HG03064 (cell line): ENCODE measurements at regions not wholly inside any gene's neighbourhood (a gene's known extent, or its start where the extent isn't known, plus 50 kb on each side); places are given as distances from the start of the nearest gene placed in this dataset.

ENCODE experiments used
- ATAC-seq: cut with Tn5 transposase; IDR thresholded peaks from one replicate; pipeline ENCODE4 v1.9.1; 2021; ENCODE audit warnings: low read depth; ENCODE audit not compliant: unreplicated experiment

DNA sequence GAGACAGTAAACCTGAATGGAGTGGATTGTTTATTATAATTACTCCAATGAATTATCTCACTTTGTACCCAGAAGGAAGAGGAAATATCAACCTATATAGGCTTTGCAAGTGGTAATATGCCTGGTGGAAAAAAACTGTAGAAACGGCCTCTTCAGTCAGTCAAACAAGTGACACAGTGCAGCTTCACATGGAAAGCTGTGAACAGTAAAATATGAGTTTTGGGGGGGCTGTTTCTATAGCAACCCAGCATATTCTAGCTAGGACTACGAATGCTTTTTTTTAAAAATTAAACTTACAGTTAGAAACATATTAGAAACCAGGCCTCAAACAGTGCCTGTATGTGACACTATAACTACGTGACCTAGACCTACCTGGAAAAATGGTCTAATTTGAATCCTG is 150.1 kb downstream of the PPP1R2C start:
- ATAC-seq = no peak

DNA sequence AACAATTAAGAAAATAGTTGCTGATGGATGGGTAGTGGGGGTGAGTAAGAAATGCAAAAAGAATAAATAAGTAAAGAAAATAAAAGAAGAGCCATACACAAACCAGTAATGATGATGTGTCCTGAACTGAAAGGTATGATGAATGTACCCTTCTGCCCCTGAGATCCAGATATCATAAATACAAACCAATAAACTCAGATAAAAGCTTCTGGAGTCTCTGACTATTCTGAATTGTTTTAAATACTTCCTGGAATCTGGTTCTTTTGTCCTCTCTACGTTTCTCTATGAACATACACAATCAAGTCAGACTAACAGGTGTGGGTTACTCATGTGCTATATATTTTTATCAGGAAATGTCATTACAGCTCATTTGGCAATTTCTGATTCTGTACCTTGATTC is 153.4 kb downstream of the PPP1R2C start:
- ATAC-seq = no peak

DNA sequence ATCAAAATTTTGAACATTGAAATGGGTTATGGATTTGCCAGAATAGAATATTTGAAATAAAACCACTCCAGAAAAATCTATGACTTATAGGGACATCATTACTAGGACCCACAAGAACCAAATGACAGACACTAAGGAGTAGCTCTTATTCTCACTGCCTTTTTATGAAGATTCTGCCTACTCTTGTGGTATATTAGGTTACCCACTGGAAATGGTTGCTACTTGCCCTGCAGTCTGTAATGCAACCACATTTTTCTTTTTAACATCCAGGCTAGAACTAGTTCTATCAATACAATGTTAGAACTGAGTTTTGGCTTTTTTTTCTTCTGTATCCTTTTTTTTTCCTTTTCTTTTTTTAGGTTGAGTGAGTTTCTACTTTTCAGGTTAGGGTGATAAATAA is 158.9 kb downstream of the PPP1R2C start:
- ATAC-seq = no peak

DNA sequence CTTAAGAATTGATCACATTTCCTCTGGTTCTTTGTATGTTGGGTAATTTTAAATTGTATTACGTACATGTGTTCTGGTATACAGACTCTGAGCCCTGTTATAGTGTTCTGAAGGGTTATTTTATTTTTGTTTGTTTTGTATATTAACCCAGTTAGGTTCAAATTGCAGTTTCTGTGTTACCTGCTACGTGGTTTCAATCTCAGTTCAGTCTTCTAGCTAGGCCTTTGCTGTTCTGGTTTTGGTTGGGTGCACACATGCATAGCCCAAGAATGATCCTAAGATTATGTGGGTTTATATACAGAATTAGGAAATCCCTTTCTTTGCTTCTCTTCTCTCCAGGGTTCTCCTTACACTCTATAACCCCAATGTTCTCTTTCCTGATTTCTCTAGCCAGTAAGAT is 161.0 kb downstream of the PPP1R2C start:
- ATAC-seq = no peak

DNA sequence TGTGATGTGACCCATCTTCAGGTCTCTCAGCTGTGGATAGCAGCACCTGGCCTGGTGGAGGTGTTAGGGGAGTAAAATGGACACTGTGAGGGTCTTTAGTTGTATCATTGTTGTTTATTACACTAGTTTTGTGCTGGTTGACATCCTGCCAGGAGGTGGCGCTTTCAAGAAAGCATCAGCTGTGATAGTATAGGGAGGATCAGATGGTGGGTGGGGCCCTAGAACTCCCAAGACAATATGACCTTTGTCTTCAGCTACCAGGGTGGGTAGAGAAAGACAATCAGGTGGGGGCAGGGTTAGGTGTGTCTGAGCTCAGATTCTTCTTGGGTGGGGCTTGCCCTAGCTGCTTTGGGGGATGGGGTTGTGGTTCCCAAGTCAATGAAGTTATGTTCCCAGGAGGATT is 162.8 kb downstream of the PPP1R2C start:
- ATAC-seq = no peak

DNA sequence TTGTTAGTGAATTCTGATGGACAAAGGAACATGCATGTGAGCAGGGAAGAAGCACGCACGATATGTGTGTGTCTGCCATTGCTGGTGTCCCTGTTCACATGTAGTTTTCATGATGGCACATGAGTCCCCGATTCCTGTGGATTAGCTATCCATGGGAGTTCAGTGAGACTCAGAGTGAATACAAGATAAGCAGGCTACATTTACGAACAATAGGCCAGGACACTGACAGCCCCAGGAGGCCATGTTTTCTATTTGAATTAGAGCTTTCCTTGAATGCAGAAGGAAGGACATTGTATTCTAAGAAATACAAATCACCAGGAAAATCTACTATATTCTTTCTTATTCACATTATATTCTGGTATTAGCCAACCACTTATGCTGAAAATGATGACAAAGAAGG is 171.4 kb downstream of the PPP1R2C start:
- ATAC-seq = no peak

DNA sequence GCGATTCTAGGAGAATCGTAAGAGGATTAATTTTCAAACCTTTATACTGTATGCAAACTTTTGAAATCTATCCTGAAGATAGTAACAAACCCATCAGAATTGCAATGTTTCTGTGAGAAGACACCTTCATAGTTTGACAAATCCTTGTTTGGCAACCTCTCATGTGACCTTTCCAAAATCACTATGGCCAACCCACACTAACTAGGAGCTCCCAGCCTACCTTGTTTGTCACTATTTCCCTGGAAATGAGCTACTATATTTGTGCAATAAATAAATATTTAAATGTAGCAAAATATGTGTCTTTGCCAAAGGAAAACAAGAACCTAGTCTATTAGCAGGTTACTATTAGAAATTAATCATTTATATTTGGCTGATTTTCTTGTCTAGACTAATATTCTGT is 173.7 kb downstream of the PPP1R2C start:
- no peak for ATAC-seq

DNA sequence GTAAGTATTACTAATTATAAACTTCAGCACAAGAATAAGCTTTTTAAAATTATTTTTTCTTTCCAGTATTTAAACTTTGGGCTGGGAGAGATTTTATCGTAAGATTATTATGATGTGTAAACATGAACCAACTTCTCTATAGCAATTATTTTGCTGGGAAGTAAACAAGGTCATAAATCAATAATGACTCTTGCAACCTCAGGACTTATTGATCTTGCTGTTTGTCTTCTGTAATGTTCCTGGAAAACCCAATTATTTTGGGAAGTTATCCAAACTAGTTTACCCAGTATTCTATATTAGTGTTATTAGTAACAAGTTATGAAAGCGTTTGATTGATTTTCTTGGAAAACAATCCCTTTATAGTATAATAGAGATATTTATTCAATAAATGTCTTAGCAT is 174.9 kb downstream of the PPP1R2C start:
- ATAC-seq = no peak

DNA sequence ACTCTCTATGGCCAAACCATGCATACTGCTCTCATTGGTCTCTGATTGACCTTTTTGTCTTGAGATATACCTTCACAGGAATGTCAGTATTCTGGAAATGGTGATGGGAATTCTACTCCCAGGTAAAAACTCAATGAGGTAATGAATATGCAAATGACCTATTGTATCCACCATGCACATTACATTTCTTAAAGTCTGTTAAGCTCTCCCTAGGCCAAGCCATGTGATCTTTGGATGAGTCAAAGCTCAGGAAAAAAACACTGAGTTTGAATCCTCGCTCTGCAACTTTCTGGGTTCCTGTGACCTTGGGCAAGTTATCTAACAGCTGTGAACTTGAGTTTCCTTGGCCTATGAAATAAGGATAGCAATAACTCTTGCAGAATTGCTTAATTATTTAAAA is 175.4 kb downstream of the PPP1R2C start:
- ATAC-seq = no peak

DNA sequence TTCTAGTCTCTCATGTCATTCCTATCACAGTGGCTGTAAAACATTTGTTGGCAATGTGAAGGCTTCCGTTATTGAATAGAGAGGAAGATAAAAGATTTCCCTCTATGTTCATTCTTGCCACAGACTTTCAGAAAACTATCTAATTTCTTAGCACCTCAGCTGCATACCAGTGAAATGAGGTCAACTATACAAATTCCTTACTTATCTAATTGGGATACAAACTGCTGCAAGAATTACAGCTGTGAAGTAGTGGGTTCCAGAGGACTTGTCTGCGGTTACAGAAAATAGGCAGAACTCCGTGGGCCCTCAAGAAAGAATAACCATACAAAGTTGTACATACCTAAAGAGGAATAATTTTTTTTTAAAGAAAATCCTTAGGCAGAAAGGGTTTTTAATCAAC is 175.8 kb downstream of the PPP1R2C start:
- no peak for ATAC-seq

DNA sequence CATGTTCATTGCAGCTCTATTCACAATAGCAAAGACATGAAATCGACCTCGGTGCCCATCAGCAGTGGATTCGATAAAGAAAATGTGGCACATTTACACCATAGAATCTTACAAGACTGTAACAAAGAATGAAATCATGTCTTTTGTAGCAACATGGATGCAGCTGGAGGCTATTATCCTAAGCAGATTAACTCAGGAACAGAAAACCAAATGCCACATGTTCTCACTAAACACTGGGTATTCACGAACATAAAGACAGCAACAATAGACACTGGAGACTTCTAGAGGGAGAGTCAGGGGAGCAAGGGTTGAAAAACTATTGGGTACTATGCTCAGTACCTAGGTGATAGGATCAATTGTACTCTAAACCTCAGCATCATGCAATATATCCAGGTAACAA is 180.5 kb downstream of the PPP1R2C start:
- ATAC-seq = no peak

DNA sequence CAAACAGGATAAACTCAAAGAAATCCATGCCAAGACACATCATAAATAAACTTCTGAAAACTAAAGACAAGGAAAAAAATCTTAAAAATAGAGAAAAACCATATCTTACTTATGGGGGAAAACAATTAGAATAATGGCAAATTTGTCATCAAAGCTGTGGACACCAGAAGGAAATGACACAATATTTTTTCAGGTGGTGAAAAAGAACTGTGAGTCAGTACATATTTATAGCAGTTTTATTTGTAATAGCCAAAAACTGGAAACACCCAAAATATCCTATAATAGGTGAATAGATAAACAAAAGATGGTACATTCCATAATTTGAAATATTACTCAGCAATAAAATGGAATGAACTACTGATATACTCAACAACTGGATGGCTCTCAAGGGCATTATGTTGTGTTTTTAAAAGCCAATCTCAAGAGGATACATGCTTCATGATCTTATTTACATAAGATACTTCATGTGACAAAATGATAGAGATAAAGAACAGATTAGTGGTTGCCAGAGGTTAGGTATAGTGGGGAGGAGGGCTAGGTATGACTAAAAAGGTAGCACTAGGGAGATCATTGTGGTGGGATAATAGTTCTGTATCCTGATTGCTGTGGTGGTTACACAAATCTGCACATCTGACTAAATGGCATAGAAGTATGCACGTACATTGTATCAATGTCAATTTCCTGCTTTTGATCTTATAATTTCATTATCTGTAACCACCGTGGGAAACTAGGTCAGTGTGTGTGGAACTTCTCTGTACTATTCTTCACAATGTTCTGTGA is 191.9 kb downstream of the PPP1R2C start:
- ATAC-seq = no peak

DNA sequence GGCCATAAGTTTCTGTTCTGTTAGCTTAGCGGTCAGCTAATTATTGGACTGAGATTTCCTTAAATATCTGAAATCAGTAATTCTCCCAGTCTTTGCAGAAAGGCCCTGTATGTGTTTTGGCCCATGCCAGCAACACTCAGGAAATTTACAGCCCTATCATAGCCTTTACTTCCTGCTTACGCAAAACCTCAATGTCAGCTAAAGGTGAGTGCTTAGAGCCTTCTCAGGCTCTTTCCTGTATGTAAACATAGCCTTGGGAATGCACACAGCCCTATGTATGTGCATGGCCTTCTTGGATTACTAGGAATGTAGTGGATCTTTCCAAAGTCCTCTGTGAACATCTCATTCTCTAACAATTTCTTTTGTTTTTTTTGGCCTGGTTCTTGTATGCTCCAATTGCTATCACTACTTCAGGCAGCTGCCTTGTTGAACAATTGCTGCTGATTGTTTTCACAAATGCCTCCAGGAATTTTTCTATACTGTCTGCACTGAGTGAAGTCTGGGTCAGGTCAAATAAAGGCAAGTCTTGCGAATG is 200.0 kb downstream of the PPP1R2C start:
- no peak for ATAC-seq

DNA sequence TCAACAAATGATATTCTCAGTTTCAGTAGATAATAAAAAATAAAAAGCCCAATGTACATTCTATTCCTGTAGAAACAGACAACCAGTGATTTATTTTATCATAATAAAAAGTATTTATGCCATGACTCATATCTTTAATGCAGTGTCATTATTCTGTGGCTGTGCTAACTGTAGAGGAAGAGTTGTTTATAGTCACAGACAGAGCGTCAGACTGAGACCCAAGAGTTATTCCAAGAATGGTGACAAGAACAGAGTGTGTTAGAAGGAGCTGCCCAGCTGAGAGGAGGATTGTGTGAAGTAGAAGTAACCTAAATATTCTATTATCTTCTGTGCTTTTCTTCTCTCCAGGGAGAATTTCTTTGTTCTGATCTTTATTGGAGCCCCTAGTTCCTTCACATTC is 210.7 kb downstream of the PPP1R2C start:
- ATAC-seq = no peak

DNA sequence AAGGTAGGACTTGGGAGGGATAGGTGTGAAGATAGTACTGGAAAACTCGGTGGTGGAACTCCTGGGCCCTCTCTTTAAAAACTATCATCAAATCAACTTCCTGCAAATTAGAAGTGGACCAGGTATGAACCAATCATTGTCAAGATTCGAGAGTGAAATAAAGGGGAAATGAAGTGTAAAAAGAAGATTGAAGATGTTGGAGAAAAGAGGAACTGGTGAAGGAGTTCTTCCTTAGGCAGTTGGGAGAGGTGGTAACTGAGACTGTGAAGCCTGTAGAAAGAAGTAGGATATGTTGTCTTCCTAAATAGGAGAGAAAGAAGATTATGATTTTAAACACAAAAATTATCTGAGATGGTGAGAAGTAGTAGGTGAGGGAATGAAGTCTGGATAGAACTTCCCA is 212.2 kb downstream of the PPP1R2C start:
- ATAC-seq = no peak

DNA sequence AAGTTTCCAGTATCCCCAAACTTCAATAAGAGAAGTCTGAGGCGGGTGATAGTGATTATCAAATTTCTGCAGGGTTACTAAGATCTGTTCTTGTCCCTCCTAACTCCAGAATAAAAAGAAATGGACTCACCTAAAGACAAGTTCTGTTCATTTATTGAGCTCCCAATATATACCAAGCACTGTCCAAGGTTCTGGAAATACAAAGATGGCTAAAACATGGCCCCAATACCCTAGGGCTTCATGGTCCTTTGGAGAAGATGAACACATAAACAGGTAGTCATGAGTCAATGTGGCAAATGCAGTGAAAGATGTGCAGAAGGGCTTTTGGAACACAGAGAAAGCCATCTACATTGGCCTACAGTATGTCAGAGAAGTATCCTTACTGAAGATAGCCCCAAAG is 231.2 kb downstream of the PPP1R2C start:
- ATAC-seq = no peak

DNA sequence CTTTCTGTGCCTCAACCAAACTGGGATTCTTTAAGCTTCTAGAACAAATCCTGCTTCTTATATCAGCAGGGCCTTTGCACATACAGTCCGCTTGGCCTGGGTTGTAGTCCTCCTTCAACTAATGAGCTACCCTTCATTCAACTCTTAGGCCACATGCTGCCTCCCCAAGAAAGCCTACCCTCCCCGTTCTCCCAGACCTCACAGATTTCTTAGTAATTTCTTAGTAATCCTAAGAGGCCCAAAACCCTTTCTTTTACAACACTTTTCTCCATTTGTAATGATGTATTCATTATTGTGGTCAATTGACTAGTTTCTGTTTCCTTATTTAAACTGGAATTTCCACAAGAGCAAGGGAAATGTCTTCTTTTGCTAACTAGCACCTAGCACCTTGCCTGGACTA is 233.1 kb downstream of the PPP1R2C start:
- no peak for ATAC-seq

DNA sequence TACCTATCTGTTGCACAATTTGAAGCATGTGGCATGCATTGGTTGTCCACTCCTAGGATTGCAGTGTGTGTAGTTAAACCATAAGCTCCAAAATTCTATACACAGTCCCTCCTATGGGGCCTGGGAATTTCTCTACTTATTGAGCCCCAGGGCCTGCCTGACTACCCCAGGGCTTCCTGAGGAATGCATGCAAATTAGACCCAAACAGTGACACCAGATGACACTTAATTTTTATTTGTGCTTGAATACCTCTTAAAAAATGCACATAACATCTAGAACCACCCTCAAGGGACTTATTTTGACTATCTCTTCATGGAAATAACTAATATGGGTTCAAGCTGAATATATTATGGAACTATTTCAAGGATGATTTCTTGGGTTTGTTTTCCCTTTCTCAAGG is 236.4 kb downstream of the PPP1R2C start:
- no peak for ATAC-seq

DNA sequence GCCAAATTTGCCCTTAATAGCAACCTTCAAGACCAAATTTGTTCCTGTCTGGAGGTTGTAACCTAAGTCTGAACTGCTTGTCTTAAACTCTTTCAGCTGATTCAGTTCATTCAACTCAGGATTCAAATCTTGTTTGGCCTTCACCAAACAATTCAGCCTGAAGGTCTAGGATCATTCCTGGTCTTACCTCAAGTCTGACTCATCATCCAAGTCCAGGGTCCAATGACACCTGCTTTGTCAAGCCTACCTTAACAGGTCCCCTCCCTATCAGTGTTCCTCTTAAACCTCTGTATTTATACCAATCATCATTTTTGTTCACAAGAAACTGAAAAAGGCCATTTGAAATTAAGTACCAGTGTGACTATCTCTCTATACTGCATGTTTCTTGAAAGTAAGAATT is 237.8 kb downstream of the PPP1R2C start:
- no peak for ATAC-seq

DNA sequence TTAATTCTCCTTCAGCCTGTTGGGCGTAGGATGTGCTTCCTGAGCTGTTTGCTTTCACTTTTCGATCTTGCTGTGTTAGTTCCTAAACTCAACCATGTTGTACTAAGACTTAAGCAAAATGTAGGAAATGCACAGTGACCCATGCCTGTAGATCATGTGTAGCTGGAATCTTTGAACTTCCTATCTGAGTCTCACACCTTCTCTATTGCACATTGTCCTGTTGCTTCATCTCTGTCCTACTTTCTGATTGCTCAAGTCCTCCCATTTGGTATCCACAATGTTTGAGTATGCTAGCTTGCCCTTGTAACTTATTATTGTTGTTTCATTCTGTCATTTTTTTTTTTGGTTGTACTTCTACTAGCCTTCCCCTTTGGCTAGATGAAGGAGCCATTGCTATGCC is 239.6 kb downstream of the PPP1R2C start:
- no peak for ATAC-seq

DNA sequence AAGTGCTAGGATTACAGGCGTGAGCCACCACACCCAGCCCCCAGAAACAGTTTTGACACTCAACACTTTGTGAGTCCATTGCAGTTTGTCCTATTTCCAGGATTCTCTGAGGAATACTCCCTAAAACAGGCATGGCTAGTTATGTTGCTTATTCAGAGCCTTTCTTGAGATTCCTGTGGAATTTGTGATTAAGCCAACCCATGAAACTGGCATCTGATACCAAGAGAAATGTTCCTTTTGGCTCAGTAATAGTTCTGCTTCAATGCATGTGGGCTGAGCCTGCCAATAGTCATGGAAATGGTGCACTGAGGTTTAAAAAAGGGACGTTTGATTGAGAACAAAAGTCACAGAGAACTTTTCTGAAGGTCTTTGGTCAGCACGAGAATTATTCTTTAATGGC is 241.7 kb downstream of the PPP1R2C start:
- ATAC-seq = no peak

DNA sequence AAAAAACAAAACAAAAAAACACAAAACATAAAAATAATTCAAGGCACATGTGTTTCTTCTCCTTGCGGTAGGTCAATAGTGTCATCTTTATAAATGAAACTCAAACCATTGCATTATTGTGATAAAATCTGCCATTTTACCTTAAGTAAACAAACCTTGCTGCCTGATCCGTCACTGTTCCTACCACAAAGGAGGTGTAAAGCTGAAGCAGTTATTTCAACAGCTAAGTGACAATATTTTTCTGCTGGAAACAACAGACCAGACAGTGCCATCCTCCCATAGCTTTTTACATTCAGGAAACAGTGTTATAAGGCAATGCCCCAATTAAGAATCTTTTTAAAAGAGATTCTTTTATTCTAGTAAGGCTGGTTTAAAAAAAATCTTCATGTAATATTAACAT is 242.7 kb downstream of the PPP1R2C start:
- no peak for ATAC-seq

DNA sequence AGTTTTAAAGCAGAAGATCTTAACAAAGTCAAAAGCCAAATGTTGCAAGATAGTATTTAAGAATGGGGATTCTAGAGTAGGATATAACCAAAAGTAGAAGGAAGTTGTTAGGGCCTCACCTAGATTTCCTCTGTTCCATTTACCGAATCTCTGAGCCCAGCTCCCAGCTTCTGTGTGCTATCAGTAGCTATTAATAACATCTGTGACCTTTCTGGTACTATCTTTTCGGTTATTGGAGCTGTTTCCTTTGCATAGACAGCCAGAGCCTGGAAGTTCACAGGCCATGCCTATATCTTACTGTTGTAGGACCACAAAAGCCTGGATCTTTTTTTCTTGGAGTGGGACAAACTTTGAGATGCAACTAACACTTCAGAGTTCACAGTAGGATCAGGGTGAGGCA is 244.2 kb downstream of the PPP1R2C start:
- ATAC-seq = no peak
